K562 (cell line): ENCODE measurements at regions not wholly inside any gene's neighbourhood (a gene's known extent, or its start where the extent isn't known, plus 50 kb on each side); places are given as distances from the start of the nearest gene placed in this dataset.

ENCODE experiments used
- ARID1B ChIP-seq: fragments of 450-650 bp; IDR thresholded peaks from 2 replicates; pipeline ENCODE4 v1.6.1; 2016; ENCODE audit warnings: antibody characterized with exemption, mild to moderate bottlenecking, inconsistent platforms
- CHD4 ChIP-seq: fragments of 200-600 bp; sonication (generic); IDR thresholded peaks from 3 replicates; pipeline ENCODE4 v1.6.1; 2012; ENCODE audit warnings: low read depth, mild to moderate bottlenecking, mixed read lengths, low read length, inconsistent platforms; ENCODE audit not compliant: insufficient read depth, insufficient replicate concordance, poor library complexity, severe bottlenecking
- ELF1 ChIP-seq: fragments of 200-800 bp; sonication (Bioruptor generic); IDR thresholded peaks from 2 replicates; pipeline ENCODE4 v1.6.1; 2016; ENCODE audit warnings: missing genetic modification characterization, missing compliant biosample characterization
- ETV1 ChIP-seq: fragments of 450-650 bp; conservative IDR thresholded peaks from 2 replicates; pipeline ENCODE4 v1.6.1; 2016; ENCODE audit warnings: missing genetic modification characterization, control low read depth, low read depth, missing compliant biosample characterization
- EZH2 ChIP-seq: IDR thresholded peaks from 2 replicates; pipeline ENCODE4 v1.6.1; 2012; ENCODE audit warnings: low read depth, mild to moderate bottlenecking, inconsistent platforms, low read length, borderline replicate concordance
- GTF2A2 ChIP-seq: IDR thresholded peaks from 2 replicates; pipeline ENCODE4 v1.6.1; 2016; ENCODE audit warnings: mild to moderate bottlenecking, missing genetic modification characterization, missing compliant biosample characterization
- HEY1 ChIP-seq: fragments of 250-450 bp; sonication (Bioruptor Pico); IDR thresholded peaks from 2 replicates; pipeline ENCODE4 v1.5.0; 2020; ENCODE audit warnings: mild to moderate bottlenecking, moderate library complexity, borderline replicate concordance
- HMGN3 ChIP-seq: IDR thresholded peaks from 2 replicates; pipeline ENCODE4 v1.6.1; 2011; ENCODE audit warnings: borderline replicate concordance, low read depth, mild to moderate bottlenecking, mixed read lengths, low read length; ENCODE audit not compliant: insufficient read length; ENCODE audit errors: extremely low read depth
- MIER1 ChIP-seq: fragments of 450-650 bp; IDR thresholded peaks from 2 replicates; pipeline ENCODE4 v1.6.1; 2016; ENCODE audit warnings: antibody characterized with exemption, mild to moderate bottlenecking, low read depth
- NCOA4 ChIP-seq: fragments of 450-650 bp; IDR thresholded peaks from 2 replicates; pipeline ENCODE4 v1.6.1; 2018; ENCODE audit warnings: mild to moderate bottlenecking; ENCODE audit not compliant: partially characterized antibody
- NFYB ChIP-seq: IDR thresholded peaks from 2 replicates; pipeline ENCODE4 v1.6.1; 2011; ENCODE audit warnings: mild to moderate bottlenecking, moderate library complexity; ENCODE audit not compliant: insufficient read length; ENCODE audit errors: extremely low read depth
- SREBF2 ChIP-seq: sonication (generic); formaldehyde crosslinking; IDR thresholded peaks from 2 replicates; pipeline ENCODE4 v1.4.0; 2020; ENCODE audit warnings: mild to moderate bottlenecking, missing genetic modification reagents
- SRF ChIP-seq, 2 experiments: fragments of 250-450, 450-650 bp in 1 of 2; sonication (Bioruptor Pico) in 1 of 2; sonication (generic) in 1 of 2; formaldehyde crosslinking; IDR thresholded peaks; 2 replicates each; pipeline versions ENCODE4 v1.5.0 to v1.5.1; 2020 to 2022; ENCODE audit warnings: mild to moderate bottlenecking in 1 of 2, missing genetic modification reagents in 1 of 2
- SRSF3 ChIP-seq: fragments of 200-400 bp; formaldehyde crosslinking; IDR thresholded peaks from 2 replicates; pipeline ENCODE4 v1.6.1; 2016; ENCODE audit warnings: mild to moderate bottlenecking, low read length, moderate library complexity; ENCODE audit not compliant: insufficient read depth
- XRCC4 ChIP-seq: IDR thresholded peaks from one replicate; pipeline ENCODE4 v1.6.1; 2011; ENCODE audit not compliant: insufficient read depth, insufficient read length; ENCODE audit errors: extremely low read depth
- ZC3H8 ChIP-seq: fragments of 450-650 bp; IDR thresholded peaks from 2 replicates; pipeline ENCODE4 v1.6.1; 2017
- ZNF12 ChIP-seq: sonication (generic); formaldehyde crosslinking; IDR thresholded peaks from 2 replicates; pipeline ENCODE4 v1.4.0; 2020; ENCODE audit warnings: mild to moderate bottlenecking, missing genetic modification reagents
- ZNF41 ChIP-seq: fragments of 250-450 bp; sonication (Bioruptor Pico); conservative IDR thresholded peaks from 2 replicates; pipeline ENCODE4 v1.4.0; 2020; ENCODE audit warnings: mild to moderate bottlenecking
- ZNF444 ChIP-seq: fragments of 250-450 bp; sonication (Bioruptor Pico); IDR thresholded peaks from 2 replicates; pipeline ENCODE4 v1.4.0; 2020; ENCODE audit warnings: mild to moderate bottlenecking, moderate library complexity
- ZNF76 ChIP-seq: fragments of 250-450 bp; sonication (Bioruptor Pico); IDR thresholded peaks from 2 replicates; pipeline ENCODE4 v1.4.0; 2020; ENCODE audit warnings: mild to moderate bottlenecking, moderate library complexity, borderline replicate concordance
- TF ChIP-seq, protein P1 (sequence below): fragments of 250-450 bp; sonication (Bioruptor Pico); IDR thresholded peaks from 2 replicates; pipeline ENCODE4 v1.5.0; 2020; ENCODE audit warnings: mild to moderate bottlenecking, borderline replicate concordance
- TF ChIP-seq, protein P2 (sequence below), 2 experiments: fragments of 250-450 bp in 1 of 2; fragments of 450-650 bp in 1 of 2; sonication (Bioruptor Pico) in 1 of 2; IDR thresholded peaks; 2 replicates each; pipeline versions ENCODE4 v1.6.1 to v1.8.0; 2016 to 2021; ENCODE audit warnings: mild to moderate bottlenecking in 2 of 2, moderate library complexity in 2 of 2, missing compliant biosample characterization in 1 of 2, missing genetic modification characterization in 1 of 2
- TF ChIP-seq, protein P3 (sequence below), 2 experiments: fragments of 450-650 bp; IDR thresholded peaks; 2 replicates each; pipeline ENCODE4 v1.6.1; 2018; ENCODE audit warnings: mild to moderate bottlenecking in 2 of 2, low read depth in 1 of 2; ENCODE audit not compliant: partially characterized antibody in 2 of 2

DNA sequence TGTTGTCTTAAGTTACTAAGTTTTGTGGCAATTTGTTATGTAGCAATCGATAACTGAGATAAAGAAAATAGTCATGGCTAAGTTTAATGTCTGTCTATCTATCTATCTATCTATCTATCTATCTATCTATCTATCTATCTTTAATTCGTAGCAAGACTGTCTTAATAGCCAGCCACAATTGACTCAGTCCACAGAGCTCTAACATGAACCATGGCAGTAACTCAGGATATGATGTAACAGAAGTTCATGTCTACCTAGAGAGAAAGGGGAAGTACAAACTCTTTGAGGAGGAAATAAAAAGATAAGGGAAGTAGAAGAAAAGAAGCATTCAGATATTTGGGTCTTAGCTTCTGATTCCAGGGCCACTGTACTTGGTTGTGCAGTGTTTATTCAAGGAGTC, 61.5 kb upstream of the FNDC3B start (continued):
- TF ChIP-seq SRF (CRISPR knock-in tag; IDR thresholded peaks at IDR 0.05), result no peak
- TF ChIP-seq ZNF12 (CRISPR knock-in tag), result no peak
- TF ChIP-seq SRSF3, result no peak
- TF ChIP-seq GTF2A2, result no peak
- TF ChIP-seq NCOA4, result no peak
- TF ChIP-seq NFYB, result no peak
- TF ChIP-seq MIER1, result no peak
- TF ChIP-seq, protein P1, sequence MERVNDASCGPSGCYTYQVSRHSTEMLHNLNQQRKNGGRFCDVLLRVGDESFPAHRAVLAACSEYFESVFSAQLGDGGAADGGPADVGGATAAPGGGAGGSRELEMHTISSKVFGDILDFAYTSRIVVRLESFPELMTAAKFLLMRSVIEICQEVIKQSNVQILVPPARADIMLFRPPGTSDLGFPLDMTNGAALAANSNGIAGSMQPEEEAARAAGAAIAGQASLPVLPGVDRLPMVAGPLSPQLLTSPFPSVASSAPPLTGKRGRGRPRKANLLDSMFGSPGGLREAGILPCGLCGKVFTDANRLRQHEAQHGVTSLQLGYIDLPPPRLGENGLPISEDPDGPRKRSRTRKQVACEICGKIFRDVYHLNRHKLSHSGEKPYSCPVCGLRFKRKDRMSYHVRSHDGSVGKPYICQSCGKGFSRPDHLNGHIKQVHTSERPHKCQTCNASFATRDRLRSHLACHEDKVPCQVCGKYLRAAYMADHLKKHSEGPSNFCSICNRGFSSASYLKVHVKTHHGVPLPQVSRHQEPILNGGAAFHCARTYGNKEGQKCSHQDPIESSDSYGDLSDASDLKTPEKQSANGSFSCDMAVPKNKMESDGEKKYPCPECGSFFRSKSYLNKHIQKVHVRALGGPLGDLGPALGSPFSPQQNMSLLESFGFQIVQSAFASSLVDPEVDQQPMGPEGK, result no peak
- peak; percentile 75 for TF ChIP-seq ETV1 (tag)
- TF ChIP-seq ZNF76, result peak; percentile 55; the same call in 1 of the 2 replicates
- TF ChIP-seq SREBF2 (CRISPR knock-in tag), result no peak
- TF ChIP-seq, protein P2, sequence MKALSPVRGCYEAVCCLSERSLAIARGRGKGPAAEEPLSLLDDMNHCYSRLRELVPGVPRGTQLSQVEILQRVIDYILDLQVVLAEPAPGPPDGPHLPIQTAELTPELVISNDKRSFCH (CRISPR knock-in tag; IDR thresholded peaks at IDR 0.05), result no peak
- TF ChIP-seq, protein P2 (tag; IDR thresholded peaks at IDR 0.05), result no peak
- TF ChIP-seq ARID1B, result peak; percentile 58
- TF ChIP-seq EZH2, result no peak
- no peak for TF ChIP-seq HEY1 (CRISPR knock-in tag)
- no peak for TF ChIP-seq XRCC4
- TF ChIP-seq ELF1 (tag), result 0 out of 2 replicates have a peak, but pooled peaks have one; percentile 19
- no peak for TF ChIP-seq ZNF41 (CRISPR knock-in tag)
- TF ChIP-seq, protein P3, sequence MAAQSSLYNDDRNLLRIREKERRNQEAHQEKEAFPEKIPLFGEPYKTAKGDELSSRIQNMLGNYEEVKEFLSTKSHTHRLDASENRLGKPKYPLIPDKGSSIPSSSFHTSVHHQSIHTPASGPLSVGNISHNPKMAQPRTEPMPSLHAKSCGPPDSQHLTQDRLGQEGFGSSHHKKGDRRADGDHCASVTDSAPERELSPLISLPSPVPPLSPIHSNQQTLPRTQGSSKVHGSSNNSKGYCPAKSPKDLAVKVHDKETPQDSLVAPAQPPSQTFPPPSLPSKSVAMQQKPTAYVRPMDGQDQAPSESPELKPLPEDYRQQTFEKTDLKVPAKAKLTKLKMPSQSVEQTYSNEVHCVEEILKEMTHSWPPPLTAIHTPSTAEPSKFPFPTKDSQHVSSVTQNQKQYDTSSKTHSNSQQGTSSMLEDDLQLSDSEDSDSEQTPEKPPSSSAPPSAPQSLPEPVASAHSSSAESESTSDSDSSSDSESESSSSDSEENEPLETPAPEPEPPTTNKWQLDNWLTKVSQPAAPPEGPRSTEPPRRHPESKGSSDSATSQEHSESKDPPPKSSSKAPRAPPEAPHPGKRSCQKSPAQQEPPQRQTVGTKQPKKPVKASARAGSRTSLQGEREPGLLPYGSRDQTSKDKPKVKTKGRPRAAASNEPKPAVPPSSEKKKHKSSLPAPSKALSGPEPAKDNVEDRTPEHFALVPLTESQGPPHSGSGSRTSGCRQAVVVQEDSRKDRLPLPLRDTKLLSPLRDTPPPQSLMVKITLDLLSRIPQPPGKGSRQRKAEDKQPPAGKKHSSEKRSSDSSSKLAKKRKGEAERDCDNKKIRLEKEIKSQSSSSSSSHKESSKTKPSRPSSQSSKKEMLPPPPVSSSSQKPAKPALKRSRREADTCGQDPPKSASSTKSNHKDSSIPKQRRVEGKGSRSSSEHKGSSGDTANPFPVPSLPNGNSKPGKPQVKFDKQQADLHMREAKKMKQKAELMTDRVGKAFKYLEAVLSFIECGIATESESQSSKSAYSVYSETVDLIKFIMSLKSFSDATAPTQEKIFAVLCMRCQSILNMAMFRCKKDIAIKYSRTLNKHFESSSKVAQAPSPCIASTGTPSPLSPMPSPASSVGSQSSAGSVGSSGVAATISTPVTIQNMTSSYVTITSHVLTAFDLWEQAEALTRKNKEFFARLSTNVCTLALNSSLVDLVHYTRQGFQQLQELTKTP (IDR thresholded peaks at IDR 0.05; ENCODE audit: low read depth in 1 of 2, partially characterized antibody in 2 of 2), result peak in 1 of 2 experiments; percentile 60
- TF ChIP-seq ZNF444, result no peak
- TF ChIP-seq HMGN3, result no peak
- no peak for TF ChIP-seq CHD4
- TF ChIP-seq ZC3H8, result no peak
